ENCODE measurements at regions not wholly inside any gene's neighbourhood (a gene's known extent, or its start where the extent isn't known, plus 50 kb on each side); places are given as distances from the start of the nearest gene placed in this dataset.

DNA sequence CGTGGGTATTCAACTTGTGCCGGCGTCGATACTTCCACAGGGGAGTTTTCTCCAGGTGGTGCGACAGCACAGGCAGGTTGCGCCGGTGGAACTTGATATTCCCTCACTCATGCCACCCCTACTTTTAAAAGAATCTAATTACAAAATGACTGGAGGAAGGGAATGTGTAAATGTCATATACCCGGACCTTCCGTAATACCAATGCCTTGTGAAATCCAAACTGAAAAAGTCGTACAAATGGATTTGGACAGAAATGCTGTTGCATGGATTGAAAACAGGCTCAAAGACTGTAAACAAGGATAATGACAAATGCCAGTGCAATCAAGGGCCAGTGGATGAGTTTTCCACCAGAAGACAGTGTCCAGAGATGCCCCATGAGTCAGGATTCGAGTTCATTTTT, 235.3 kb upstream of the USP25 start:
- no peak for DNase-seq

DNA sequence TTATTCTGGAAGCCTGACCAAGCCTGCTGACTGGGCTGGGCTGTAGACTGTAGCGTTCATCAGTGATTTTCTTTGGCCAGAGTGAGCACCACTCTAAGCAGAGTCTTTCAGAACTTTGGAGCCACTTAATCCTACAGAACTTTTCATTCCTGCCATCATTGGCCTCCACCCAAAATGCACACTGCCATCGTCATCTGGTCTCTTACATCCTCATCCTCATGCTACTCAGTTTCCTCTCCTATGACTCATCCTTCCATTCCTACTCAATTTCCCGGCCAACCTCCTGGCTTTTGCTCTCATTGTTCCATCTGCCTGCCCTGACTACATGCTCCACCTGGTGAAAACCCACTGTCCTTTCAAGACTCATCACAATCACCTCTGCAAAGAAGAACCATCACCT, 233.8 kb upstream of the USP25 start:
- no peak for DNase-seq

DNA sequence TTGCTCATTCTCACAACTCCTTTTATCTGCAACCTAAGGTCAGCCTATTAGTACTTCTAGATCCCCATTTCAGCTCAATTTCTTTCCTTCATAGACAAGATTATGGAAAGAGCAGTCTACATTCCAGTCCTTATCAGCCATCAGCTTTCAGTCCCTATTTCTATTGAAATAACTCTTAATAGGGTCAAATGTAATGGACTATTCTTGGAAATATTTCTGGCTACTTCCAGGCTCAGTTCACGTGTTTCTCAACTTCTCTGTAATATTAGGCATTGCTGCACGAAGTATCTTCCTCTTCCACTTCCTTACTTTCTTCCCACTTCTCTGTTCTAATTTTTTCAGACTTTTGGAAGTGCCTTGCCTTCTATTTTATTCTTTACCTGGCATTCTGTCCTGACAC, 232.9 kb upstream of the USP25 start:
- no peak for DNase-seq

DNA sequence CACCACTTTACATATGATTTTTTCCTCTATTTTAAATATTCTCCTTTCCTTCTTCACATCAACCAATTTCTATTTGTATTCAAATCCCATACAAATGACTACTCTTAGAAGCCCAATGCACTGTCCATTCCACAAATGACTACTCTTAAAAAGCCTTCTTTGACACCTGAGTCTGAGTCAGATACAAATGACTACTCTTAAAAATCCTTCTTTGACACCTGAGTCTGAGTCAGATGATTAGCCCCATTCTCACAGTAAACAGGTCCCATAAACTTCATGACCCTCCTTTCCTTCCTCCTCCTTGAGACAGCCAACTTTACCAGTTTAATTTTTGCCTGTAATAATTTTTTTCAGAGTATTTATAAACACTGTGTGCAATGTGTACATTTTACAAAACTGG, 231.3 kb upstream of the USP25 start:
- DNase-seq = no peak

DNA sequence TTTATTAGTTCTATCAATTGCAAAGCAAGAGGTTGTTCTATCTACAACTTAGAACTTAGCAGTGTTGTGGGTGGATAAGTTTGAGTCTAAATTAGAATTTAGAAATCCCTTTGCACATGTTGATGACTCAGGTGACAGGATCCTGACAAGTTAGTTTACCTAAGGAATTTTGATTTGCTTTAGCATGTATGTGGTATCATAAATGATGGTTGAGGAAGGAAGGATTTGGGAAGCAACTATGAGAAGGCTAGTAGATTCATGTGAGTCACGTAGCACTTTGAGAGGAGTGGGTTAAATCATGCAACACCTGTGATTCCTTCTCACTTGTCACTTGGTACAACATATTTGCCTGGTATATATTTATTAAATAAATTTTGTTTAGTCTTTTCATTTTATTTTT, 223.7 kb upstream of the USP25 start:
- DNase-seq = no peak

DNA sequence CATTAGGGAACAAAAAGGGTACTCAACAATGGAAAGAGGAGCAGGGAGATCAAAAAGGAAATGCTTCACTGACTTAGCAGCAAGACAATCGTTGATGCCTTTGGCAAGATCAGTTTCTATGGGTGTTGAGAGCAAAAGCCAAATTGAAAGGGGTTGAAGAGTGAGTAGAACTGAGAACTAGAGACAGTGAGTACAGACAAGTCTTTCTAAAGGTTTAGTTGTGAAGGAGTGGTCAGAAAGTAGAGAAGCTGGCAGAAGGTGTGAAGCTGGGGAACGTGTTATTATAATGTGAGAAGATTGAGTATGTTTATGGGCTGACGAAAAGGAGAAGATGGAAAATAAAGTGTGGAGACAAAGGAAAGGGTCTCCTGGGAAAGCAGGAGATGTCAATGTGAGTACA, 221.2 kb upstream of the USP25 start:
- DNase-seq = no peak

DNA sequence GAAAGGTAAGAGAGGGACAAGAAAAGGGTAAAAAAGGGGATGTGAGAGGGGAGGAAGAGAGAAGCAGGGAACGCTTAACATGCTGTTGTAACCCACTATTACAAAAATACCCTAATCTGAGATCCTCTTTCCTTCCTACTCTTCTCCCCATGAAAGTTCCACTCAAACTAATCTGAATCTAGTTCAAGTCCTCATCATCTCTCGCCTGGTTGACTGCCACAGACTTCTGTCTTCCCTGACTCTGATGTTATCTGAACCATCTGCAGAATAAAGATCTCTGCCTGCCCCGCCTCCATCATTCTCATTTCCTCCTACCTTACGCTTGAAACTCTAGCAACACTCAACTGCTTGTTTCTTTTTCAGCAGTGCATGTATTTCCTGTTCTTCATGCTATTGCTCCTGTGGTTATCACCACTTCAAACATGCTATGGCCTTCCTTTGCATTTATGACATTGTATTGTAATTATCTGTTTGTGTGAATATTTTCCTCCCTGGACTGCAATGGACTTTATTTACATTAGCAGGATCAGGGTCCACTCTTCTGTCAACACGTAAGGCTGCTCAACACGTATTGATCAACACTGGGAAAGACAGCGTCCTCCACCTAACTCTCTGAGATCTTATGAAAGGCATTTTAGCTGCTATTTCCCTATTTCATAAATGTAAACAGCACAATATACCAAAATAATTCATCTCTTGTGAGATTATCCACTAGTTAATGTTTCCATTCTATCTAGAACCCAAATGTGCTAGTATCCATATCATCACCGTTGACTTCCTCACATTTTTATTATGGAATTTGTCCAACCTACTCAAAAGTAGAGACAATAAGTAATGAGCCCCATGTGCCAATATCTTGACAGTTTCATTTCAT, 215.5 kb upstream of the USP25 start:
- DNase-seq = no peak

DNA sequence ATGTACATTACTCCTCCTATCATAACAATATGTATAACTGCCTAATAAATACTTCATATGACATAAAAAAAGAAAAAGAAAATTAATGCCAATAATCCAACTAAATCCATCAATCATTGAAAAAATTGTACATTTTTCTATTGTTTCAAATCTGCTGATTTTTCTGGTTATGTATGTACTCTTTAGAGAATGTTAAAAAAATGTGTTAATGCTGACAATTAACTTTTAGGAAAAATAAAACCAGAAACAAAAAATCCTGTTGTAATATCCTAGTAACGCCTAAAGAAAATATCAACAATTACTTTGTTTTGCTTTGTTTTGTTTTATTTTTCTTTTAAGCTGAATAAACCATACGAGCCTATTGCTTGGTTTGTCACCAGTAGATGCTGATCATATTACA, 213.9 kb upstream of the USP25 start:
- no peak for DNase-seq

DNA sequence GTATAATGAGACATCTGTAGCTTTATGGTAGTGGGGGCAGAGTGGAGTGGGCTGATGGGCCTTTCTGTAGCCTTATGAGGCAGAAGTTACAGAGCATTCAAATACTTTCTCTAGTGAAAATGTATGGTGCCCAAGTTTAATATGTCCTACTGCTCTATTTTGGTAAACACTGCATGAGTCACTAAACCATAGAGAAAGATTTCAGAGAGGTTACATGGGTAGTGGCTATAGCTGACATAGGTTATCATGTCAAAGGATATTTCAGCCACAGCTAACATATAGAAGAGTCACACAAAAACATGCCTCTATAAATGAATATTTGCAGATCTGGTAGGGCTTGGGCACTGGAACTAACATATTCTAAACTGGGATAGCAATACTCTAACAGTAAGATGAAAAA, 212.4 kb upstream of the USP25 start:
- DNase-seq = no peak

DNA sequence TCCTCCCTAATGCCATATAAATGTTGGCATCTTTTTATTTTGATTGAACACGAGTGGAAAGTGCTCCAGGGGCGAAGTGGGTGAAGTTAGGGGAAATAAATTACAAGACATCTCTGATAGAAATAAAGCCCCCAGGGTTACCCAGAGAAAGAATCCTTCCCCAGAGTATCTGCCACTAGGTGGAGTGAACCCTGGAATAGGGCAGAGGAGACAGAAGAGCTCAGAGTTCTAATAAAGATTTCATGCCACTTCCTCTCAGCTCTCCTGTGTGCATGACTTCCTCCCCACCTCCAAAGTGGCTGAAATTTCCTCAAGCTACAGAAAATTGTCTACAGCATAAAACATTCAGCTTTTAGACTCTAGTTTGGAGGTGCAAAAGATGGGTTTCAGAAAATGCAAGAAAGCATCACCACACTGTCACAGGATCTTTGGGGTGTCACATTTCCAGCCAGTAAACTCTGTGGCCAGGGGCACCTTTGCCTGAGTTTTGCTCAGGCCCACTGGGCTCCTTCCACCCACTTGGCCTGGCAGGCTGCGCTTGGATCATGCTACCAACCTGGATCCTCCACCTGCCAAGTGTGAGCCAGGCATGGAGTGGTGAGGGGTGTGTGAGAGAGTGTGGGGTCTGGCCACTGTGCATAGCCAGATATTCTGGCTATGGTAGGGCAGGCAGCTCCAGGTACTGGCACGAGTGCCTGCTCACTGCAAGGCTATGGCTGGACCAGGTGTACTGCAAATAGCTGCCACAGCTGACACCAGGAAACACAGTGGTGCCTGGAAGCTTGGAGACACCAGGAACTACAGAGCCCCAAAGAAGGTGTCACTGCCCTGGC, 208.8 kb upstream of the USP25 start:
- DNase-seq = no peak

DNA sequence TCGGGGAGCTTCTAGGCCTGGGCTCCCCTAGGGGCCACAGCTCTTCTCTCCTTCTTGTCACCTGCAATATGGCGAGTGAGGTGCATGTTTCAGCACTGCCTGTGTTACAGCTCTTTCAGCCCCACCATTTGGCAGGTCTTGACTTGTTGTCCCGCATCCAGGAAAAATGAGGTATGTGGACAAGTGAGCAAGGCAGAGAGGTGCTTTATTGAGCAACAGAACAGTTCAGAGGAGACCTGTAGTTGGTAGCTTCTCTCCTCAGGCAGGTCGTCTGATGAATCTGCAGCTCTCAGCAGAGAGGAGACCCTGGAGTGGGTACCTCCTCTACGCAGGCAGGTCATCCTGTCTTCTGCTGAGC, 208.2 kb upstream of the USP25 start:
- no peak for DNase-seq

DNA sequence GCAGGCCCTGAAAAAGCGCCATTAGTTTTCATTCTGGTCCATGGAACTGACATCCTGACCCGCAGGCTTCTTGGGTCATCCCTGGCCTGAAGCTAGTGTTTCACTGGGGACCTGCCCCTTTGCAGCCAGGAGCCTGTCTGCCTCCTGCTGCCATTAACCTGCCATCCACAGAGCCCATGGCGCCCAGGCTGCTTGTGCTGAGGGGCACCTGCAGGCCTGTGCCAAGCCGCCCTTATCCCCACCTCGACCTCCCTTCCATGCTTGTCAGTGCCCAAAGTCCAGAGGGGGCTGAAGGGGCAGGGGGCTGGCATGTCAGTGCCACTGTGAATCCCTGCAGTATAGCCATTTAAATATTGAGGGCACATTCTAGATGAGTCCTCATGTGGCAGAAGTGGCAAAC, 207.6 kb upstream of the USP25 start:
- no peak for DNase-seq

DNA sequence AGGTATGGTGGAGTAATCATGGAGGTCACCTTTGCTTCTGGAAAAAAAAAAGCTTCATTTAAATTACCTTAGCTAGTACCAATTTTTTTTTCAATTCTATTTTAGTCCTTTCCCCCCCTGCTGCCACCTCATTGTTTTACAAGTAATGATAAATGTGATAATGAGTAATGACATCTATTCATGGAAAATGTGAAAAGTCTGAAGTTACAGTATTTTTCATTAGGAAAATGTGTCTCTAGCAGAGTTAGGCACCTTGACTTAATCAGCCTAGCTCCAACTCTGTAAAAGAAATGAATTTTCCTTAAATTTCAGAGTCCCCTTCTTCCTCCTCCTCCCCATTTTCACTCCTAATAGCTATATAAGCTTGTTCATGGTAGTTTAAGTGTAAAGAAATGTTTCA, 204.9 kb upstream of the USP25 start:
- DNase-seq = no peak

DNA sequence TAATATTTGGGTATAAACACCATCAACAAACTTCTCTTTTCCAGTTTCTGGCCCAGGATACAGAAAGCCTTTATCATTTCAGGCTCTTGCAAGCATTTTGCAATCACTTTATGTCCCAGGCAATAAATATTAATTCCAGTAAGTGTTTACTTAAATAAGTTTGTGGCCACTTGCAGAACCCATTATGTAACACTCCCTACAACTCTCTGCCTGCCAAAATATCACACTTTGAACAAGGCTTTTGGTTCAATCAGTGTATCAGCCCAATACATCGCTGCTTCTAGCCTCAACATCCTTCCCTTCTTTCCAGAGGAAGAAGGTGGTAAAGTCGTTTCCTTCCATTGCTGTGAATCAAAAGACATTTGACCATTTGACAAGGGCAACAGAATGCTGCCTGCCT, 203.0 kb upstream of the USP25 start:
- DNase-seq = no peak

DNA sequence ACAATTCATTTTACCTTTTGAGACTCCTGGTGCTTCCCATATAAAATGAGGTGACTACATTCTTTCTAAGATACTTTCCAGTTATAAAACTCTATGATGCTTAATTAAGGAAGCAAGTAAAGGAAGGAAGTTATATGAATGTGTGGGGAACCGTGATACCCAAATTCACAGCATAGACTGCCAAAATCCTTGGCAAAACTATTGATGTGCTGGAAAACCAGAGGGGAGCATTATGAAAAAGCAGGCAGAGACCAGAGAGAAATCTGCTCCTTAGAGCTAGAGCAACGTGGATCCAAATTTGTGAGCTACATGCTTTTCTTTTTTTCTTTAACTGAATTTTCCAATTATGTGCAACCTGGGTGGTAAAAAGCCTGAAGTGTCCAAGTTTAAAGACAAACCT, 201.4 kb upstream of the USP25 start:
- no peak for DNase-seq

DNA sequence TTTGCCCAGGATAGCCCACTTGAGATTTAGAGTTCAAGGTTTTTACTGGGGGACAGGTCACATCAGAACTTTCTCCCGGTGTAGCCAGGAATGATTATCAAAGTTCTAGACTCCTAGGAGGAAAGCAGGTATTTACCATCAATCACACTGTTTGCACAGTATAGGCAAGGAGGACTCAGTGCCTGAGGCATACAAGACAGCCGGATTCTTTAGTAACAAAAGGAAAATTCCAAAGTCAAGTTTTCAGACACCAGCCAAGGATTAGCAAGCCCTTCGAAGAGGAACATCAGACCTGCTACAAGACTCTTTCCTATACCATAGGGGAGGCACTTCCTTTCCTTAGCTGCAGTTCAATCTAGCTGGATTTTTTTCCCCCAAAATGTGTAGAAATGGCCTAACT, 197.8 kb upstream of the USP25 start:
- no peak for DNase-seq

DNA sequence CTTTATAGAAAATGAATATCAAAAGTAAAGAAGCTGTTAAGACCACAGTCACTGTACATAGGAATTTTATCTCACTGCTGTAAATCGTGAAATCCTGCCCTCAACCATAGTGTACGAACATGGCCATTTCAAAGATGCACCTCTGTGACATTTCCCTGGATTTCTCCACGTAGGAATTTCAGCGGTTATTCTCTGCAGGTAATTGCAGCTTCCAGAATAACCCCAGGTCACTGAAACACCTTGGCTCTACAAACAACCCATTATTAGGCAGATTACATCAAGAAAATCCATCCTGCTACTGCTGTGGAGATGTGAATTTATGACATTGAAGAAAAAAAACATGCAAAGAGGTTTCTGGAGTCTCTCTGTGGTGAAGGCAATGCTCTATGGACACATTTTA, 196.2 kb upstream of the USP25 start:
- DNase-seq = no peak

DNA sequence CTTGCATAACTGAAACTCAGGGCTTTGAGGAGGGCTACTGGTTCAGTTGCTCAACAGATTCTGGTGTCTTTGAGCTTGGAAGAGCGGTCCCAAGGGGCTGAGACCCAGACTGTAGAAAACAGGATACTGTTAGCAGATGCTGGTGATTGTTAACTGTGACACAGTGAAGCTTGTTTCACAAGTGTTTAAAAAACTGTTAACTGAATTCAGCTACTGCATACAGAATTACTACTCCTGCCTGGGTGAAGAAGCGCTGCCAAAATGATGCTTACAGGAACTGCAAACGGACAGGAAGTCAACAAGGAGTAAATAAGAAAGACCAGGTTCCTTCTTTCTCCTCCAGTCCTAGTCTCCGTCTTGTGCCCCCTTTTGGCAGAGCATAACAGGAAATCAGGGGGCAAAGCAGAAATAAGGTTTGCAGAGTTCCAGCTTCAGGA, 195.3 kb upstream of the USP25 start:
- DNase-seq = no peak

DNA sequence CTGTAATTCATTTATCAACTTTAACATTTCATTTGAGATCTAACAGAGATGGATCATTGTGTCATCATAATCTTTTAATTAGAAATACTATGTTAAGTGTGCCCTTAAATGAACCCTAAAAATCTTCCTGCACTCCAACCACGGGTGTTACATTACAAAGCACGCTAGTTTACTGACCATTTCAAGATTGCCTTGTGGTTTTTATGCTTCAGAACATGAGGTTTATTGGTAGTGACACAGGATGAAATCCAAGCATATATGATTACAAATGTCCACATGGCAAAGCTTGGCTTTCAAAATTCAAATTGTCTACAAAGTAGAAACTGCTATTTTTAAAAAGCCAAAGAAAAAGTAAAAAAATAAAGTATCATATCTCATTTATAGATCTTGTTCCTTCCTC, 190.4 kb upstream of the USP25 start:
- no peak for DNase-seq

DNA sequence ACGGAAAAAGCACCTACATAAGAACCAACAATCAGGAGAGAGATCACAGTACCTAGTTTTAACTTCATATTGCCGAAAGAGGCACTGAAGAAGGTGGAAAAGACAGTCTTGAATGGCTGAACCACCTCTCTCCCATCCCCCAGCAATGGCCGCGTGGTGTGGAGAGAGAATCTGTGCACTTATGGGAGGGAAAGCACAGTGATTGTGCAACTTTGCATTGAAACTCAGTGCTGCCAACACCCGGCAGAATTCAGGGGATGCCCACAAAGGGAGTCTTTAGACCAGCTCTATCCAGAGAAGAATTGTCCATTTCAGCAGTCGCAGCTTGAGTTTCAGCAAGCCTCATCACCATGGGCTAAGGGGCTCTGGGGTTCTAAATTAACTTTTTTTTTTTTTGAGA, 186.3 kb upstream of the USP25 start:
- DNase-seq = no peak

DNA sequence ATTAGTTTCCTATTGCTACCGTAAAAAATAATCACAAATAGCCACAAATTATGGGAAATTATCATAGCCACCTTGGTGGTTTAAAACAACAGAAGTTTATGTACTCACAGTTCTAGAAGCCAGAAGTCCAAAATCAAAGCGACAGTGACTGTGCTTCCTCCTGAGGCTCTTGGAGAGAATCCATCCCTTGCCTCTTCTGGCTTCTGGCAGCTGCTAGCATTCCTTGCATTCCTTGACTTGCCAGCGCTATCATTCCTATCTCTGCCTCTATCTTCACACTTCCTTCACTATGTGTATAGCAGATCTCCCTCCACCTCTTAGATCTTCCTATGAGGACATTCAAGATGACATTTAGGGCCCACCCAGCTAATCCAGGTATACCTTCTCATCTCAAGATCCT, 180.1 kb upstream of the USP25 start:
- DNase-seq = no peak

DNA sequence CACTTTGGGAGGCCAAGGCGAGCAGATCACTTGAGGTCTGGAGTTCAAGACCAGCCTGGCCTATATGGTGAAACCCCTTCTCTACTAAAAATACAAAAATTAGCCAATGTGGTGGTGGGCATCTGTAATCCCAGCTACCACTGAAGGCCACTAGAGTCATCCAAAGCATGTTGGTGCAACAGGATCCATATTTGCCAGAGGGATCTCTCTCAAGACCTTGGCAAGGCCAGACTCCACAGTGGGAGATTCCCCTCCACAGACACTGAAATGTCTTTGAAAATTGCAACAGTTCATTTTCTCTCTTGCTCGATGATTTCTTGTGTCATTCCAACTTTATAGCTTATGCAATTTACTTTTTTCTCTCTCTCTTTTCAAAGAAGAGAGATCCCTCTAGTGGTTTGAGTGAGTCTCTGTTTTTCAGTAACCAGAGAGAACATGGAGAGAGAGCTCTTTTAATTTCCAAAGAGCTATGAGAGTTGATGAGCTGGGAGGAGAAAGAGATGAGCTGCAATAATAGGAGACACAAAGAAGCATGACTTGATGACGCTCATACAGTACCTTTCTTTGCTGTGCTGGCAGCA, 176.8 kb upstream of the USP25 start:
- DNase-seq = no peak

DNA sequence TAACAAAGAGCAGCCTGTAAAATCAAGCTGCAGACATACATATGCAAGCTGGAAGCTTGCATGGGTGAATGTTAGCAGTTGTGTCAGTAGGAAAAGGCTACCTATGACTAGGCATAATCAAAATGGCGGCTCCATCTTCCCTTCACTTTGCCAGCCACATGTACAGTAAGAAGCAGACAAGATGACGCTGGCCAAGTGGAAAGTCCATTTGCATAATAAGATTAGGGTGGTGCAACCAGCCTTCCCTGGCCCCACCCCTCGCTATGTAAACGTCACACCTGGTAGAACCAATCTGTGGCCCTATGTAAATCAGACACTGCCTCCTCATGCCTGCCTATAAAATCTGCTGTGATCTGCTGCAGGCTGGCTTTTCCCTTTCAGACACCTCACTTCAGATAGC, 171.9 kb upstream of the USP25 start:
- DNase-seq = no peak

DNA sequence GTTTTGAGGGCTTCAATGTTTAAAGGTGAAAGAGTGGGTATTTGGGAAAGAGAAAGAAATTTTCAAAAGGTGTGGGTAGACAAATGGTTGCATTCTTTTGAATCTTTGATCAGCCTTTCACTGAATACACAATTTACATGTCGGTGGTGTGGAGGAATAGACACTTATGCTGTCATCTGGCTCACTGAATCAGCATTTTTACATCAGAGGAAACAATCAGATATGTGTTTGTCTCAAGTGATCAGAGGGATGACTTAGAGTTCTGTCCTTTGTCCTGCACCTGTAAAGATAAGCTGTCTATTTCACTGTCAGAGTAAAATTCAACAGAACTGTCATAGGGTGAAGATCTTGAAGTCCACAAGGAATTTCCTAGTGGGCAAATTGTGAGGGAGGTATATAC, 170.9 kb upstream of the USP25 start:
- no peak for DNase-seq

Data from right hindlimb (tissue), 1 donor.